Thyroid gland (tissue), 4 donors: ENCODE measurements at regions not wholly inside any gene's neighbourhood (a gene's known extent, or its start where the extent isn't known, plus 50 kb on each side); places are given as distances from the start of the nearest gene placed in this dataset.

Source experiments
- POLR2A ChIP-seq, 2 donors: fragments of 450-650 bp; IDR thresholded peaks; one replicate each; pipeline ENCODE4 v1.6.1; 2017; ENCODE audit warnings: antibody characterized with exemption in 2 of 2, mild to moderate bottlenecking in 2 of 2, moderate library complexity in 1 of 2
- TF ChIP-seq, protein P1 (sequence below), 6 experiments: fragments of 200-600 bp in 3 of 6; fragments of 450-650 bp in 3 of 6; sonication (generic) in 3 of 6; IDR thresholded peaks; one replicate each; pipeline ENCODE4 v1.5.1; 2016 to 2019; ENCODE audit warnings: antibody characterized with exemption in 6 of 6, mild to moderate bottlenecking in 2 of 6, inconsistent platforms in 1 of 6, moderate library complexity in 1 of 6

GRCh38 chr5:21581508-21581907 lies 1271.6 kb downstream of the CDH12 start:
- TF ChIP-seq, protein P1, sequence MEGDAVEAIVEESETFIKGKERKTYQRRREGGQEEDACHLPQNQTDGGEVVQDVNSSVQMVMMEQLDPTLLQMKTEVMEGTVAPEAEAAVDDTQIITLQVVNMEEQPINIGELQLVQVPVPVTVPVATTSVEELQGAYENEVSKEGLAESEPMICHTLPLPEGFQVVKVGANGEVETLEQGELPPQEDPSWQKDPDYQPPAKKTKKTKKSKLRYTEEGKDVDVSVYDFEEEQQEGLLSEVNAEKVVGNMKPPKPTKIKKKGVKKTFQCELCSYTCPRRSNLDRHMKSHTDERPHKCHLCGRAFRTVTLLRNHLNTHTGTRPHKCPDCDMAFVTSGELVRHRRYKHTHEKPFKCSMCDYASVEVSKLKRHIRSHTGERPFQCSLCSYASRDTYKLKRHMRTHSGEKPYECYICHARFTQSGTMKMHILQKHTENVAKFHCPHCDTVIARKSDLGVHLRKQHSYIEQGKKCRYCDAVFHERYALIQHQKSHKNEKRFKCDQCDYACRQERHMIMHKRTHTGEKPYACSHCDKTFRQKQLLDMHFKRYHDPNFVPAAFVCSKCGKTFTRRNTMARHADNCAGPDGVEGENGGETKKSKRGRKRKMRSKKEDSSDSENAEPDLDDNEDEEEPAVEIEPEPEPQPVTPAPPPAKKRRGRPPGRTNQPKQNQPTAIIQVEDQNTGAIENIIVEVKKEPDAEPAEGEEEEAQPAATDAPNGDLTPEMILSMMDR (IDR thresholded peaks at IDR 0.05), result no peak
- TF ChIP-seq POLR2A (IDR thresholded peaks at IDR 0.05), result no peak
